ENCODE measurements at regions not wholly inside any gene's neighbourhood (a gene's known extent, or its start where the extent isn't known, plus 50 kb on each side); places are given as distances from the start of the nearest gene placed in this dataset.

GRCh38 chr9:71620746-71621145 lies 147.6 kb downstream of the CEMIP2 start:
- TF ChIP-seq CTCF (IDR thresholded peaks at IDR 0.05; ENCODE audit: low read length) (no peak), EZH2 (IDR thresholded peaks at IDR 0.05; ENCODE audit: borderline replicate concordance, low read length) (no peak)
